ENCODE measurements at regions not wholly inside any gene's neighbourhood (a gene's known extent, or its start where the extent isn't known, plus 50 kb on each side); places are given as distances from the start of the nearest gene placed in this dataset.

GRCh38 chr10:130900441-130901160 lies 410.9 kb downstream of the TCERG1L start:
- DNase-seq (ENCODE audit: low read depth in 2 of 2): no peak

- DNase-seq (ENCODE audit: low read depth in 2 of 2): no peak
These were observed 410.0 kb downstream of the TCERG1L start for GRCh38 chr10:130901311-130902165.

- DNase-seq (ENCODE audit: low read depth in 2 of 2): no peak
These were observed 409.1 kb downstream of the TCERG1L start for GRCh38 chr10:130902471-130902870.

- DNase-seq (ENCODE audit: low read depth in 2 of 2): no peak
These were observed 408.6 kb downstream of the TCERG1L start for GRCh38 chr10:130902929-130903328.

GRCh38 chr10:130904676-130905075 lies 406.8 kb downstream of the TCERG1L start:
- DNase-seq (ENCODE audit: low read depth in 2 of 2): no peak

GRCh38 chr10:130905386-130905785 lies 406.1 kb downstream of the TCERG1L start:
- no peak for DNase-seq (ENCODE audit: low read depth in 2 of 2)

- DNase-seq (ENCODE audit: low read depth in 2 of 2): no peak
These were observed 405.6 kb downstream of the TCERG1L start for GRCh38 chr10:130905921-130906320.

- DNase-seq (ENCODE audit: low read depth in 2 of 2): no peak
These were observed 400.7 kb downstream of the TCERG1L start for GRCh38 chr10:130910848-130911247.

- no peak for DNase-seq (ENCODE audit: low read depth in 2 of 2)
These were observed 397.7 kb downstream of the TCERG1L start for GRCh38 chr10:130913844-130914243.

GRCh38 chr10:130914367-130914766 lies 397.2 kb downstream of the TCERG1L start:
- no peak for DNase-seq (ENCODE audit: low read depth in 2 of 2)

- no peak for DNase-seq (ENCODE audit: low read depth in 2 of 2)
These were observed 396.5 kb downstream of the TCERG1L start for GRCh38 chr10:130915065-130915464.

- DNase-seq (ENCODE audit: low read depth in 2 of 2): no peak
These were observed 390.1 kb downstream of the TCERG1L start for GRCh38 chr10:130921461-130921860.

GRCh38 chr10:130921911-130922440 lies 389.5 kb downstream of the TCERG1L start:
- no peak for DNase-seq (ENCODE audit: low read depth in 2 of 2)

GRCh38 chr10:130923596-130923995 lies 387.9 kb downstream of the TCERG1L start:
- DNase-seq (ENCODE audit: low read depth in 2 of 2): no peak

- DNase-seq (ENCODE audit: low read depth in 2 of 2): no peak
These were observed 387.2 kb downstream of the TCERG1L start for GRCh38 chr10:130924138-130924819.

GRCh38 chr10:130926442-130926841 lies 385.1 kb downstream of the TCERG1L start:
- DNase-seq (ENCODE audit: low read depth in 2 of 2): no peak

GRCh38 chr10:130927157-130927556 lies 384.4 kb downstream of the TCERG1L start:
- DNase-seq (ENCODE audit: low read depth in 2 of 2): no peak

- DNase-seq (ENCODE audit: low read depth in 2 of 2): no peak
These were observed 383.2 kb downstream of the TCERG1L start for GRCh38 chr10:130928306-130928705.

- DNase-seq (ENCODE audit: low read depth in 2 of 2): no peak
These were observed 381.8 kb downstream of the TCERG1L start for GRCh38 chr10:130929422-130930325.

- no peak for DNase-seq (ENCODE audit: low read depth in 2 of 2)
These were observed 380.7 kb downstream of the TCERG1L start for GRCh38 chr10:130930821-130931220.

- no peak for DNase-seq (ENCODE audit: low read depth in 2 of 2)
These were observed 380.3 kb downstream of the TCERG1L start for GRCh38 chr10:130931256-130931655.
